ENCODE measurements at regions not wholly inside any gene's neighbourhood (a gene's known extent, or its start where the extent isn't known, plus 50 kb on each side); places are given as distances from the start of the nearest gene placed in this dataset.

DNA sequence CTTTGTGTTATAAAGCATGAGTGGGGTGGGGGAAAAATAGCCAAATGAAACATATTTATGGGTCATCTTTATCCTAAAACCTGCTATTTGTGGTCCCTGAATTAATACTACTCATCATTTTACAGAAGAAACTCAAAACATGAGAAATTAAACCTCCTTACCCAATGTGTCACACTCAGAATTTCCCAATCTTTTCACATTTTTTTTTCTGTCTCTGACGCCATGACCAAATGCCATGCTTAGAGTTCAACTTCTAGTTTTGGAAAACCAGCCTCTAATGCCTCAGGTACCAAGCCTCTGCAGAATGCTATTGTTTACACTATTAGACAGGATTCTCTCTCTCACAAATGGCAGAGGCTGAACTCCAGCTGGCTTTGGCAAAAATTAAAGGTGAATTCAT lies 505.5 kb upstream of the WWC1 start:
- H3K27ac ChIP-seq: peak overlapping the region in 1 of 5 donors; percentile 49
- TF ChIP-seq CTCF (IDR thresholded peaks at IDR 0.05) (no peak), POLR2A (IDR thresholded peaks at IDR 0.05) (no peak)
- H3K4me1 ChIP-seq (replicated peaks in 1 of 2): no peaks in the 10 kb centered on the region
- DNase-seq: no peak
- no peaks in the 10 kb centered on the region for H3K27me3 ChIP-seq
- WGBS, 4 donors: 49 to 62% (median 55%) methylated on average over 1 of the region's 1 CpG
- intact Hi-C loops (cut with DNase I): no loop called here
- no peak overlapping the region for H3K4me3 ChIP-seq
- no peaks in the 10 kb centered on the region for H3K36me3 ChIP-seq (replicated peaks in 1 of 2)
- no peaks in the 10 kb centered on the region for H3K9me3 ChIP-seq (replicated peaks in 1 of 3)

DNA sequence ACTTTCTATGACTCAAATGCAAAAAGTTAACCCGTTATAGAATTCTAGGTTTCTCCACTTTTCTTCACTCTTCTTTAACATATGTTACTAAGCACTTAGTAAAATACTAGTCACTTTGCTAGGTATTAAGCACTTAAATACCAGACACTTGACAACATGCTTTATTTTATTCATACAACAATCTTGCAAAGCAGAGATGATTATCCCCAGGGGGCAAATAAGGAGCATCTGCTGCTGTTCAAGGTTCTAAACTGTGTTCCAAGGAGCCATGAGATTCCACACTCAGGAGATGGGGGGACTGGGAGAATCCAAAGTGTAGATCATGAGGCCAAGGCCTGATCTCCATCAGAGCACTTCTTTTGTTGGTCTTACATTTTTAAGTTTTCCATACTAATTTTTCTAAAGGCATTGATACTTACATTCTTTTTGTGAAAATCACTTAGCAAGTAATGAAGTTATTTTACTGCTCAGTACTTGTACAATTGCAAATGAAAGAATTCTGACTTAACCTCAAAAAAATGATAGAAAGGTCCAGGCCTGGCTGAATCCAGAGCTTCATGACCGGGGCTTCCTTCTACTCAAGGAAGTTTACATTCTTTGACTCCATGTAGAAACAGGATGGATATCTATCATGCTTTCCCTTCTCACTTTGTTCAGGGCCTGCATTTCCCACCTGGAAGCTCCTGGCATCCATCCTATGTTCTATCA lies 504.4 kb upstream of the WWC1 start:
- Histone ChIP-seq H3K4me3 (no peak overlapping the region), H3K36me3 (replicated peaks in 1 of 2) (no peaks in the 10 kb centered on the region), H3K27ac (no peak overlapping the region), H3K4me1 (replicated peaks in 1 of 2) (no peaks in the 10 kb centered on the region), H3K27me3 (no peaks in the 10 kb centered on the region), H3K9me3 (replicated peaks in 1 of 3) (no peaks in the 10 kb centered on the region)
- 75 to 84% (median 79%) methylated on average over 2 of the region's 2 CpGs for WGBS, 4 donors
- no peak for DNase-seq
- TF ChIP-seq CTCF (IDR thresholded peaks at IDR 0.05) (no peak), POLR2A (IDR thresholded peaks at IDR 0.05) (no peak)
- intact Hi-C loops (cut with DNase I): no loop called here

- no peak overlapping the region for H3K4me3 ChIP-seq
- intact Hi-C loops (cut with DNase I): no loop called here
- WGBS, 4 donors: 78 to 86% (median 79%) methylated on average over 7 of the region's 7 CpGs
- H3K36me3 ChIP-seq (replicated peaks in 1 of 2): no peaks in the 10 kb centered on the region
- H3K4me1 ChIP-seq (replicated peaks in 1 of 2): no peaks in the 10 kb centered on the region
- H3K27ac ChIP-seq: no peak overlapping the region
- TF ChIP-seq CTCF (IDR thresholded peaks at IDR 0.05) (no peak), POLR2A (IDR thresholded peaks at IDR 0.05) (no peak)
- no peaks in the 10 kb centered on the region for H3K27me3 ChIP-seq
- no peak for DNase-seq
- no peaks in the 10 kb centered on the region for H3K9me3 ChIP-seq (replicated peaks in 1 of 3)
Observed at GRCh38 chr5:167790045-167790444, 501.4 kb upstream of the WWC1 start.

DNA sequence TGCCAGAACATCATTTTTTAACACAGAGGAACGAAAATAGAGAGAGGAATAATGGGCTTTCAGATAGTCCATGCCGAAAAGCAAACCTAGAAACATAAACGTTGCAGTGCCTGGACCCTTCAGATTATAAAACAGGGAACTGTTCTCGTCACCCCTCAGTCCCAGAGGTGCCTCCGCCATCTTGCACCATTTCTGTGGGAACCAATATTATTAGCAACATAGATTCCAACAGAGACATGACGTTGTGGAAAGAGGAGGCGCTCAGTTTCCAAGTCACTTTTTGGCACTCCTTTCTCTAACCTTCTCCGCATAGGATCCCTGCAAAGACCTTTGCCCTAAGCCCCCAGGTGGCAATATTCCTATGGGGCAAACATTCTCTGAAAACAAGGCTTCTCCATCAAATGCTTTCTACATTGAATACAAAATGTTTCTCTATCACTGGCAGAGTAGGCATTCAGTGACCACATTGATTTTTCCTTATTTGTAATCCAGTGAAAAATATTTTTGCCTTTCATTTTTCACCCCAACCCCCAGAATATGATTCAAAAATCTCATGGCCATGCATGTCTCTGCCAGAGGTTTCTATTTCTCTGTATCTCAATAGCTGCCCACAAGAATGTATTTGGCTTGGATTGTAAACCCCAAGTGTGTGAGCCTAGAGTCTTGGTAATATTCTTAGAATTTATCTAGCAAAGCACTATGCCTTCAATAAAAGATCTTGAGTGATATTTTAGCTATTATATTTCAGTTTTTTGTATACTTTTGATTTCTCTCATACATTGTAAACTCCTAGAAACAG lies 500.8 kb upstream of the WWC1 start:
- intact Hi-C loops (cut with DNase I): no loop called here
- H3K4me3 ChIP-seq: no peak overlapping the region
- no peaks in the 10 kb centered on the region for H3K27me3 ChIP-seq
- TF ChIP-seq POLR2A (IDR thresholded peaks at IDR 0.05) (no peak), CTCF (IDR thresholded peaks at IDR 0.05) (no peak)
- no peaks in the 10 kb centered on the region for H3K4me1 ChIP-seq (replicated peaks in 1 of 2)
- 67 to 77% (median 73%) methylated on average over 8 of the region's 8 CpGs for WGBS, 4 donors
- no peaks in the 10 kb centered on the region for H3K36me3 ChIP-seq (replicated peaks in 1 of 2)
- DNase-seq: no peak
- H3K9me3 ChIP-seq (replicated peaks in 1 of 3): no peaks in the 10 kb centered on the region
- no peak overlapping the region for H3K27ac ChIP-seq
